H9 (cell line): ENCODE measurements at regions not wholly inside any gene's neighbourhood (a gene's known extent, or its start where the extent isn't known, plus 50 kb on each side); places are given as distances from the start of the nearest gene placed in this dataset.

ENCODE experiments used
- DNase-seq: peaks from one replicate; pipeline ENCODE4 v3.0.0-alpha.2; 2017
- H2AFZ ChIP-seq: one replicate; pipeline ENCODE4 v1.6.1; 2013; ENCODE audit warnings: mild to moderate bottlenecking, low read length, control low read depth, moderate library complexity
- H2AK5ac ChIP-seq: 2 replicates; pipeline ENCODE4 v1.6.1; 2013; ENCODE audit warnings: low read length, control low read depth, mixed read lengths; ENCODE audit not compliant: insufficient read length
- H2BK120ac ChIP-seq: one replicate; pipeline ENCODE4 v1.6.1; 2013; ENCODE audit warnings: low read depth, mild to moderate bottlenecking, low read length, control low read depth, inconsistent platforms; ENCODE audit not compliant: poor library complexity, severe bottlenecking
- H2BK12ac ChIP-seq: 2 replicates; pipeline ENCODE4 v1.6.1; 2013; ENCODE audit warnings: low read length, control low read depth, mixed read lengths, low read depth; ENCODE audit not compliant: insufficient read length
- H2BK15ac ChIP-seq: 2 replicates; pipeline ENCODE4 v1.6.1; 2013; ENCODE audit warnings: low read depth, low read length, control low read depth
- H2BK20ac ChIP-seq: one replicate; pipeline ENCODE4 v1.6.1; 2013; ENCODE audit warnings: low read depth, mild to moderate bottlenecking, low read length, control low read depth, inconsistent platforms; ENCODE audit not compliant: poor library complexity, severe bottlenecking
- H2BK5ac ChIP-seq: 2 replicates; pipeline ENCODE4 v1.6.1; 2013; ENCODE audit warnings: low read length, control low read depth, mixed read lengths; ENCODE audit not compliant: insufficient read length
- H3K14ac ChIP-seq: 2 replicates; pipeline ENCODE4 v1.6.1; 2013; ENCODE audit warnings: low read length, control low read depth; ENCODE audit not compliant: insufficient read depth
- H3K18ac ChIP-seq: 2 replicates; pipeline ENCODE4 v1.6.1; 2013; ENCODE audit warnings: low read depth, mild to moderate bottlenecking, mixed read lengths, low read length, control low read depth; ENCODE audit not compliant: insufficient read length
- H3K23ac ChIP-seq: 2 replicates; pipeline ENCODE4 v1.6.1; 2013; ENCODE audit warnings: low read length, control low read depth, mixed read lengths, low read depth; ENCODE audit not compliant: insufficient read length
- H3K23me2 ChIP-seq: 2 replicates; pipeline ENCODE4 v1.6.1; 2013; ENCODE audit warnings: low read depth, mild to moderate bottlenecking, mixed read lengths, low read length, control low read depth; ENCODE audit not compliant: insufficient read length, poor library complexity, severe bottlenecking
- H3K27ac ChIP-seq: 2 replicates; pipeline ENCODE4 v1.5.1; 2013; ENCODE audit warnings: low read length, control low read depth, mixed read lengths, low read depth; ENCODE audit not compliant: insufficient read length
- H3K27me3 ChIP-seq: 2 replicates; pipeline ENCODE4 v1.6.1; 2013; ENCODE audit warnings: low read length, control low read depth, inconsistent platforms; ENCODE audit not compliant: insufficient read depth
- H3K4ac ChIP-seq: 2 replicates; pipeline ENCODE4 v1.6.1; 2013; ENCODE audit warnings: low read depth, mild to moderate bottlenecking, control low read depth, inconsistent platforms, low read length, moderate library complexity
- H3K4me1 ChIP-seq: 2 replicates; pipeline ENCODE4 v1.6.1; 2013; ENCODE audit warnings: low read length, control low read depth, inconsistent platforms; ENCODE audit not compliant: insufficient read depth
- H3K4me2 ChIP-seq: 2 replicates; pipeline ENCODE4 v1.6.1; 2013; ENCODE audit warnings: low read length, control low read depth, mixed read lengths; ENCODE audit not compliant: insufficient read length, insufficient read depth
- H3K56ac ChIP-seq: 2 replicates; pipeline ENCODE4 v1.6.1; 2013; ENCODE audit warnings: low read depth, mild to moderate bottlenecking, mixed read lengths, low read length, control low read depth; ENCODE audit not compliant: insufficient read length
- H3K79me1 ChIP-seq: 2 replicates; pipeline ENCODE4 v1.6.1; 2013; ENCODE audit warnings: low read depth, mild to moderate bottlenecking, moderate library complexity, low read length, control low read depth, inconsistent platforms; ENCODE audit not compliant: insufficient read depth, poor library complexity, severe bottlenecking
- H3K79me2 ChIP-seq: 2 replicates; pipeline ENCODE4 v1.6.1; 2013; ENCODE audit warnings: low read length, control low read depth, inconsistent platforms; ENCODE audit not compliant: insufficient read depth
- H3K9ac ChIP-seq: 2 replicates; pipeline ENCODE4 v1.6.1; 2013; ENCODE audit warnings: low read length, control low read depth, mixed read lengths; ENCODE audit not compliant: insufficient read length; ENCODE audit errors: extremely low read depth
- H3K9me3 ChIP-seq: one replicate; pipeline ENCODE4 v1.6.1; 2013; ENCODE audit warnings: low read depth, low read length, inconsistent platforms; ENCODE audit not compliant: control insufficient read depth
- H3T11ph ChIP-seq: one replicate; pipeline ENCODE4 v1.6.1; 2013; ENCODE audit warnings: mild to moderate bottlenecking, low read length, control low read depth, inconsistent platforms
- H4K20me1 ChIP-seq: one replicate; pipeline ENCODE4 v1.6.1; 2013; ENCODE audit not compliant: control insufficient read depth, insufficient read length, insufficient read depth
- H4K5ac ChIP-seq: 2 replicates; pipeline ENCODE4 v1.6.1; 2013; ENCODE audit warnings: low read depth, mild to moderate bottlenecking, mixed read lengths, low read length, control low read depth; ENCODE audit not compliant: insufficient read length
- H4K8ac ChIP-seq: replicated peaks from 2 replicates; pipeline ENCODE4 v1.6.1; 2013; ENCODE audit warnings: low read length, control low read depth, mixed read lengths, low read depth; ENCODE audit not compliant: insufficient read length
- H4K91ac ChIP-seq: 2 replicates; pipeline ENCODE4 v1.6.1; 2013; ENCODE audit warnings: low read depth, mild to moderate bottlenecking, moderate library complexity, mixed read lengths, low read length, control low read depth; ENCODE audit not compliant: insufficient read length
- H3K27ac Mint-ChIP-seq, 3 experiments: 2 replicates in 2 of 3; 3 replicates in 1 of 3; pipeline ENCODE4 v1.8.0; 2020 to 2021; ENCODE audit warnings: mixed read lengths in 3 of 3, mild to moderate bottlenecking in 1 of 3, moderate library complexity in 1 of 3
- H3K27me3 Mint-ChIP-seq: 2 replicates; pipeline ENCODE4 v1.8.0; 2021; ENCODE audit warnings: low read depth, mild to moderate bottlenecking, moderate library complexity, mixed read lengths
- H3K36me3 Mint-ChIP-seq, 3 experiments: 2 replicates in 2 of 3; 3 replicates in 1 of 3; pipeline ENCODE4 v1.8.0; 2020 to 2021; ENCODE audit warnings: low read depth in 3 of 3, mixed read lengths in 3 of 3; ENCODE audit not compliant: insufficient read depth in 1 of 3
- H3K4me1 Mint-ChIP-seq, 2 experiments: 2 replicates each; pipeline ENCODE4 v1.8.0; 2020; ENCODE audit warnings: mixed read lengths in 2 of 2
- H3K4me3 Mint-ChIP-seq, 2 experiments: 2 replicates in 1 of 2; 3 replicates in 1 of 2; pipeline ENCODE4 v1.8.0; 2020 to 2021; ENCODE audit warnings: mild to moderate bottlenecking in 2 of 2, mixed read lengths in 2 of 2, moderate library complexity in 1 of 2
- H3K9me3 Mint-ChIP-seq, 2 experiments: 2 replicates in 1 of 2; 3 replicates in 1 of 2; pipeline ENCODE4 v1.8.0; 2020; ENCODE audit warnings: mild to moderate bottlenecking in 2 of 2, mixed read lengths in 2 of 2, moderate library complexity in 1 of 2
- CTCF ChIP-seq: fragments of 200-600 bp; sonication (generic); conservative IDR thresholded peaks from 3 replicates; pipeline ENCODE4 v1.8.0; 2021; ENCODE audit warnings: antibody characterized with exemption, mild to moderate bottlenecking

GRCh38 chr12:84077679-84078078, 834.9 kb downstream of the SLC6A15 start:
- Mint-ChIP-seq H3K4me1 (peaks cover 4% of the 10 kb centered on the region in 2 experiments; a peak in 3 of 4 replicates), H3K27me3 (no peaks in the 10 kb centered on the region), H3K4me3 (no peak overlapping the region), H3K9me3 (no peaks in the 10 kb centered on the region; a peak in 1 of 5 replicates), H3K36me3 (no peaks in the 10 kb centered on the region), H3K27ac (no peak overlapping the region)
- Histone ChIP-seq H3K18ac (no peak overlapping the region), H2BK15ac (no peak overlapping the region), H3K14ac (no peak overlapping the region), H3T11ph (no peak overlapping the region), H2BK12ac (no peak overlapping the region), H3K23me2 (no peaks in the 10 kb centered on the region), H3K4me2 (no peak overlapping the region), H3K4me1 (no peaks in the 10 kb centered on the region), H3K27me3 (no peaks in the 10 kb centered on the region), H3K9ac (no peak overlapping the region), H2AFZ (no peak overlapping the region), H3K27ac (no peak overlapping the region), H3K79me1 (no peaks in the 10 kb centered on the region), H2BK120ac (no peak overlapping the region), H2BK20ac (no peak overlapping the region), H4K5ac (no peak overlapping the region), H3K4ac (no peak overlapping the region), H3K79me2 (no peaks in the 10 kb centered on the region), H4K91ac (no peak overlapping the region), H3K23ac (no peak overlapping the region), H3K56ac (no peak overlapping the region), H3K9me3 (no peaks in the 10 kb centered on the region), H4K20me1 (no peaks in the 10 kb centered on the region), H2BK5ac (no peak overlapping the region), H4K8ac (no peak overlapping the region), H2AK5ac (no peak overlapping the region)
- DNase-seq, result no peak
- TF ChIP-seq CTCF, result no peak
